NCI-H1092 (cell line): ENCODE measurements at regions not wholly inside any gene's neighbourhood (a gene's known extent, or its start where the extent isn't known, plus 50 kb on each side); places are given as distances from the start of the nearest gene placed in this dataset.

ENCODE experiments used
- DNase-seq: peaks from one replicate; lab custom pipeline; 2025; lab: John Stamatoyannopoulos, UW

DNA sequence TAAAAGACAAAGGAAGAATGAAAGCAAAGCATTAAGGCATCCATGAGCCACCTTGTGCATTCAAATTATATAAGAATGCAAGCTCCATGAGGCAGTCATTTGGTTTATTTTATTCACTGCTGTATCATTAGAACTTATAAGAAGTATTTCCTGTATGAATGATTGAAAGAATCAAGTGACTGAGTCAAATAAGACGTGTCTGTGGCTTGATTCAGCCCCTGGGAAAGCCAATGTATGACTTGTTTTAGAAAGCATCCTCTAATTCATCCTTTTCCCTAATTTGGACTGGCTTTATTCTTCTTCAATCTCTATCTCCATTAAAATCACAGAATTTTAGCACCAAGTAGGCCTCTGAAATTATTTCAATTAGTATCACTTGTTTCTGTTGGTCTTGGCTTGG lies 461.1 kb downstream of the LPIN1 start:
- DNase-seq = no peak

DNA sequence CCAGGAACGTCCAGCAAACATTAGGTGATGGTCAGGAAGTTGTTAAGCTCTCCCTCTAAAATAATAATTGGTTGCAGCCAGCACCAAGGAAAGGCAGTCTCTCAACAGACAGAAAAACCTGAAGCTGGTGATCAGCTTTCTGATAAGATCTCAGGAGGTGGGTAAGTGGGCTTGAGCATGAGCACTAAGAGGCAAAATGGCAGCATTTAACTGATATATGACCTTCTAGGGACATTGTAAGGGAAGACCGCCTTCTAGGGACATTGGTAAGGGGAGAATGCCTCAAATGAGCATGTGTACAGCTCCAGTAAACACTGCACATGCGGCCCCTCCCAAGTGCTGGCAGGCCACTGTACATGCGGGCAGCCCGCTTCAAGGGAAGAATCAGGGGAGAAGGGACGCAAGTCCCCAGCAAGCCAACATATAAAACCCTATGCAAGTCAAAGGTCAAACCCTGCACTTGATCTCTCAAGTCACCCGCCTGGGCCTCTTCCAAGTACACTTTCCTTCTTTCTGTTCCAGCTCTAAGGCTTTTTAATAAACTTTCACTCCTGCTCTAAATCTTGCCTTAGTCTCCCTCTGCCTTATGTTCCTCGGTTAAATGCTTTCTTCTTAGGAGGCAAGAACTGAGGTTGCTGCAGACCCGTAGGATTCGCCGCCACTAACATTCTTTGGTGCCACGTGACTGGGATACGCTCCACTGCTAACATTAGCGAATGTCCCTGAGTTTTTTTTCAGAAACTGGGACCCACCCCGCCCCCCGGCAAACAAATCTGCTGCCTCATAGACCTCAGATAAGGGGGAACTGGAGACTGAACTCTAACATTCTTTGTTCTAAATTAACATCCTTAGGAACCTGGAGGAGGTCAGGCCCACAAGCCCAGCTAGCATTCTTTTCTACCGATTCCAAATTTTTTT lies 463.8 kb downstream of the LPIN1 start:
- DNase-seq = no peak

DNA sequence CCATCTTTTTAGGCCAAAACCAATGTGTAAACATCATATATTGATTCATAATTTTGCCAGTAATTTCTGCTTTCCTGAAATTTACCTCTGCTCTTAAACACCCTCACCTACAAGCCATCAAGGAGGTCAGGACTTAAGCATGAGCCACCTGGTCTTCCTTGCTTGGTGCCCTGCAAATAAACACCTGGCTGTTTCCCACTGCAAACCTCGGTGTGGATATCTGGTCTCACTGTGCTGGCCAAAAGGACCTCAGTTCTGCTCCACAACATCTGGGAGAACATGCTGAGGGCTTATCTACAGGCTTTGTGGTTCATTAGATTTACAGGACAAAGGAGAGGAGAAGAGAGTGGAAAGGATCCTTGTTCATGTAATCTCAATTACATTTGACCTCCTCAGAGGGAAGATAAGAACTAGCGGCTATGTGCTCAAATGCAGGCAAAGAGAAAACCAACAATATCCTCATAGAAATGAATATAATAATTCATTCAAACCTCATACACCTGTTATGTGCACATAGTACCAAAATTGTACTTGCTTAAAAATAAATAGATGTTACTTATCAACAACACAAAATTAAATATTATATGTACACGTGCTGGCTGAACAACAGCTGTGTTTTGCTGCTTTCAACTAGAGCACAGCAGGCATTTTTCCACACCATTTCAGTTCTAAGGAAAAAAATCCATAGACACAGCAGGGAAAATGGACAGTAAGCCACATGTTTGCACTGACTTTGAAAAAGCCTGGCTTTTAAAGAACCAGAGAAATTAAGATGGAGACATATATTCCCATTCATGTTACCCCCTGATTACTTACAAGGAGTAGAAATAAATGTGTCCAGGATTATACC lies 465.1 kb downstream of the LPIN1 start:
- peak; percentile 2 for DNase-seq

DNA sequence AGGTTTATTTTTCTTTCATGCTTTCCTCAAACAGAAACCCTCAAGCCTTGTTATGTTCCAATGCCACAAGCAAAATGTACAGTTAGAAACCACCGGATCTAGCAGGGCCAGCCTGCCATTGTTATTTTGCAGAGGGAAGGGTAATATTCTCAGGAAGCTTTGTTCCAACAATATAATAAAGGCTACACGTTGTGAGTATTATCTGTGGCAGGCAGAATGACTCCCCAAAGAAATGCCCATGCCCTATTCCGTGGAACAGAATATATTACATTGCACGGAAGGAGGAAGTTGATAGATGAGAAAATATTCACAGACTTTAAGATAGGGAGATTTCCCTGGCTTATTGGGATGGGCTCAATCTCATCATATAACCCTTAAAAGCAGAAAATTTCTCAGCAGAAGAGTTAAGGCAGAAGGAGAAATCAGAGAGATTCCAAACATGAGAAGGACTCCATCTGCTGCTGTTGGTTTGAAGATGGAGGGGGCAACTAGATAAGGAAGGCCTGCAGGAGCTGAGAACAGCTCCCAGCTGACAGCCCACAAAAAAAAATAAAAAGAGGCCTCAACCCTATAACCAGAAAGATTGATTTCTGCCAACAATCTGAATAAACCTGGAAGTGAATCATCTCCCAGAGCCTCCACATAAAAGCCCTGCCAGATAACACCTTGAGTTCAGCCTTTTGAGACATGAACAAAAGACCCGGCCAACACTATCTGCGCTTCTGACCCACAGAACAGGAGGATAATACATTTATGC lies 466.6 kb downstream of the LPIN1 start:
- no peak for DNase-seq

- no peak for DNase-seq
Observed at GRCh38 chr2:12217175-12217574, 470.7 kb downstream of the LPIN1 start.

DNA sequence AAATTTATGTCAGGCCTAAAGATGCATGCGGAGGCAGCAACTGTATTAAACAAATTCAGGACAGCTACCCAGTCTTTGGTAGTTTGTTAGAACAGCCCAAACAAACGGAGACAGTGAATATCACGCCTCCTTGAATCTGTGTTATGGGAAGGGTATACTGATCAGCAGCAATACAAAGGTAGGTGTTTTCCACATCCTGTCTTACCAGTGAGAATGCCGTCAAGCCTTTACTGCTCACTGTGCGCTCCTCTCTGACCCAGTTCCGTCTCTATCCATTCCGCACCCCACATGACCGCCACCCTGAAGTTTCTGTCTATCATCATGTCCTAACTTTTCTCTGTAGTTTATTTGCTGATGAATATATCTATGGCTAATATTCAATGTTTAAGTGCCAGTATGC lies 473.3 kb downstream of the LPIN1 start:
- DNase-seq = no peak

DNA sequence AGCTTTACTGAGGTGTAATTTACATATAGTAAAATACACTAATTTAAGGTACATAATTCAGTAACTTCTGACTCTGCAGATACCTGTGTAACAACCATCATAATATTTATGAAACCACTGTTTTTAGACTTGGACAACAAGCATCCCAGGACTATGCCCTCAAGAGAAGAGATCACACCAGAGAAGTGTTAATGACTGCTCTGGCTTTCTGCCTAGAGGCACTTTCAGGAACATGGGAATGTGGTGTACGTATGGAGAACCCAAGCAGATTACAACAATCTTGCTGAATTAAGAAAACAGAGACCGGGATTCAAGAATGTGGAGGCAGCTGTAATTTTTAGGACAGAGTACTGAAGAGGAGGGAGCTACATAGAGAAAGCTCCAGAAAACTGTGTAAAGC lies 475.2 kb downstream of the LPIN1 start:
- DNase-seq = no peak

DNA sequence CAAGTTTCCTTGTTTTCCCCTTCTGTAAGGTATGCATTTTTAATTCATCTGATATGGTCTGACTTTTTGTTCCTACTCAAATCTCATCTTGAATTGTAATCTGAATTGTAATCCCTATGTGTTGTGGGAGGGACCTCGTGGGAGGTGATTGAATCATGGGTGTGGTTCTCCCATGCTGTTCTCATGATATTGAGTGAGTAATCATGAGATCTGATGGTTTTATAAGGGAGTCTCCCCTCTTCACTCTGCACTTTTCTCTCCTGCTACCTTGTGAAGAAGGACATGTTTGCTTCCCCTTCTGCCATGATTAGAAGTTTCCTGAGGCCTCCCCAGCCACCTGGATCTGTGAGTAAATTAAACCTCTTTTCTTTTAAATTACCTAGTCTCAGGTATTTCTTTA lies 476.1 kb downstream of the LPIN1 start:
- no peak for DNase-seq

DNA sequence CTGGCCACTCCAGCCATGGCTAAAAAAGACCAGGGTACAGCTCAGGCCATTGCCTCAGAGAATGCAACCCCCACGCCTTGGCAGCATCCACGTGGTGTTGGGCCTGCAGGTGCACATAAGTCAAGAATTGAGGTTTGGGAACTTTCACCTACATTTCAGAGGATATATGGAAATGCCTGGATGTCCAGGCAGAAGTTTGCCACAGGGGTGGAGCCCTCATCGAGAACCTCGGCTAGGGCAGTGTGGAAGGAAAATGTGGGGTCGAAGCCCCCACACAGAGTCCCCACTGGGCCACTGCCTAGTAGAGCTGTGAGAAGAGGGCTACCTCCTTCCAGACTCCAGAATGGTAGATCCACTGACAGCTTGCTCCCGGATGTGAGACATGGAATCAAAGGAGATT lies 477.3 kb downstream of the LPIN1 start:
- no peak for DNase-seq

GRCh38 chr2:12226653-12227052 lies 480.2 kb downstream of the LPIN1 start:
- DNase-seq = no peak

- DNase-seq = no peak
Observed at GRCh38 chr2:12227941-12228608, 481.6 kb downstream of the LPIN1 start.

- DNase-seq = no peak
Observed at GRCh38 chr2:12231288-12231687, 484.9 kb downstream of the LPIN1 start.

GRCh38 chr2:12232876-12233275 lies 483.9 kb upstream of the TRIB2 start:
- DNase-seq = no peak

DNA sequence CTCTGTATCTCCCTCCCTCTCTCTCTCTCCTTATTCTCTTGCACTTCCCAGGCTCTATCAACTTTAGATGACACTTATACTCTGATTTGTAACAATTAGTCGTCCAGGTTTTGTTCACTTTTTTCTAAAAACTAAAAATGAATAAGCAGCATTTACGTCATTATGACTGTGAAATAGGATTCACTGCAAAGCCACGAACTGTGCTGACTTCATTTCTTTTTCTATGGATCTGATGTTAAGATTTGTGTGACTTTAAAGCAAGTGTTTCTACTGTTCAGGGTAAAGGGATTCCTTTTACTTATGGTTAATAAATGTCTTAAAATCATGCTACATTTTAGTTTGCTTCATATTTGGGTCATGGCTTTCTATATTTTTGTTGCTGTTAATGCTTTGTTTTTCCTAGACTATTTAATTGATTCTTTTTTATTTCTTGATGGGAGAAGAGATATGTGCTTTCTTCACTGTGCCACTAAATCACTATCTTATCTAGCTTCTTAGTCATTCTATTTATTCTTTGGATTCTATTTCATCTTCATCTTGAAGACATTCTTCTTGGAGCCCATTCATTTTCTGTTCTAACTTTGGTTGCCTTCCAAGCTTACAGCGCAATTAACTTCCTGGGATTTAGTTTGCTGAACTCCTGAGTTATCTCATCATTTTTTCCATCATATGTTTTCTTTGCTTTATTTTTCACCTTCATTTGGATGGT lies 480.4 kb upstream of the TRIB2 start:
- no peak for DNase-seq

DNA sequence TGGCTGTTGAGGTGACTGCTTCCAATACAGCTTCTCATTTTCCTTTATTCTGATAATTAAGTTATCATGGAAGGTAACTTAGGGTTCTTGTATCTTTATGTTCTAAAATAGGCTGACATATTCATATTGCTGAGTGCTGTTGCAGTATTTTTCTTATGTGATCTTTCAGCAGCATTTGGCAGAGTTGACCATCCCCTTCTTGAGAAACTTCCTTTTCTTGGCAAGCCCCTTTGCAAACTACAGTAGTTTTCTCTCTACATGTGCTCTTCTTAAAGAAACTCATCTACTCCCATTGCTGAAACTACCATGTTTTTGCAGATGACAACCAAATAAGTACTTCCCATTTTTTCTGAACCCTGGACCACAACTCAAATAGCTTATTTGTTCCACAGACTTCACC lies 476.5 kb upstream of the TRIB2 start:
- no peak for DNase-seq

GRCh38 chr2:12243381-12243780 lies 473.4 kb upstream of the TRIB2 start:
- no peak for DNase-seq

GRCh38 chr2:12244070-12244469 lies 472.7 kb upstream of the TRIB2 start:
- no peak for DNase-seq

DNA sequence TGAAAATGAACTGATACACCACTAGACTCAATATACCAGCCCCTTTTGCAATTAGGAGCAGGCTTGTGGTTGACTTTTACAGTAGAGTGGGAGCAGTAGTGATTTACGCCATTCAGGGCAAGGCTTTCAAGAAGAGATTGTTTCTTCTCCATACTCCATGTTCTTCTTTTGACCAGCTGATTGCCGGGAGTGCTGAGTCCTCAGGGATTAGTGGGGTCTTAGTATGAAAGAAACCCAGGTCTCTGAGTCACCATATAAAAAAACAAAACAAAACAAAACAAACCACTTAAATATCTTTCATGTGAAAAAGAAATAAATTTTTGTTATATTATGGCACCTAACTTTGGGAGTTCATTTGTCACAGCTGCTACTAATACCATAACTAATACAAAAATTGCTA lies 465.6 kb upstream of the TRIB2 start:
- DNase-seq = no peak

DNA sequence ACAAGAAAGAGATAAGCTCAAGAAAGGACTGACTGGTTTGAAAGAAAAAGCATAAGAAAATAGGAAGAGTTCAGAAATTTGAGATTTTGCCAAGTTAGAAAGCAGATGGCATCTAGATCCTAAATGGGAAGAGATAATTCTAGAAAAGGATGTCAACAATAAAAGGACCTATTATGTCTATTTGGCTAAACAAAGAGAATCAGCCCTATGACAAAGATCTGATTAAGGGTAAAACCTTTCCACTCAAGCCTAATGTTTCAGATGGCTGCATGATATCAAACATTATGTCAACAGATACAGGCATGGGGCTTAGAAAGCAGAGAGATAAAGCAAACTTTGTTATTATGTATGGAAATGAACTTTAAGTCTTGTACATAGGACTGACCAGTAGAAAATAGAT lies 465.0 kb upstream of the TRIB2 start:
- DNase-seq = no peak

- DNase-seq = no peak
Observed at GRCh38 chr2:12253167-12253778, 463.5 kb upstream of the TRIB2 start.
